Endometrium (tissue), 2 donors: ENCODE measurements at regions not wholly inside any gene's neighbourhood (a gene's known extent, or its start where the extent isn't known, plus 50 kb on each side); places are given as distances from the start of the nearest gene placed in this dataset.

Experiments
- FAIRE-seq: peaks from 2 replicates; lab custom pipeline; 2012; peaks lifted over from hg19 to GRCh38; lab: Jason Lieb, UNC
- donor health status: control.
- donor health status: control.

DNA sequence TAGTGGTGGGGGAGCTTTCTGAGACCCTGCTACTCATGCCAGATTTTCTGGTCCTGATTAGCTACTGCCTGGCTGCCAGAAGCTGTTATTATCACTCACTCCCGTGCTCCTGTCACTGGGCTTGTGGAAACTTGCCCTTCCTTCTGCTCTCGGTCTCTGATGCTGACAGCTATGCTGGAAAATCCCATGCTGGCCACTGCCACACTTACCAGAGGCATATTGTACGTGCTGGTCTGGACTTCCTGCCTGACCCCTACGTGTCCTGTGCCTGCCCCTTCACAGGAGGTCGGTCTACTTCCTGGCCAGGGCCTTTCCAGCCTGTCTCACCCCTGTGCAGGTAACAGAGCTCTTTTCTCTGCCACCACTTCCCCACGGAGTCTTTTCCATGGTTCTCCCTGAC, 149.4 kb upstream of the PLEKHG7 start:
- FAIRE-seq, result no peak

- no peak for FAIRE-seq
Observed at GRCh38 chr12:92552412-92553108, 150.2 kb upstream of the PLEKHG7 start.

DNA sequence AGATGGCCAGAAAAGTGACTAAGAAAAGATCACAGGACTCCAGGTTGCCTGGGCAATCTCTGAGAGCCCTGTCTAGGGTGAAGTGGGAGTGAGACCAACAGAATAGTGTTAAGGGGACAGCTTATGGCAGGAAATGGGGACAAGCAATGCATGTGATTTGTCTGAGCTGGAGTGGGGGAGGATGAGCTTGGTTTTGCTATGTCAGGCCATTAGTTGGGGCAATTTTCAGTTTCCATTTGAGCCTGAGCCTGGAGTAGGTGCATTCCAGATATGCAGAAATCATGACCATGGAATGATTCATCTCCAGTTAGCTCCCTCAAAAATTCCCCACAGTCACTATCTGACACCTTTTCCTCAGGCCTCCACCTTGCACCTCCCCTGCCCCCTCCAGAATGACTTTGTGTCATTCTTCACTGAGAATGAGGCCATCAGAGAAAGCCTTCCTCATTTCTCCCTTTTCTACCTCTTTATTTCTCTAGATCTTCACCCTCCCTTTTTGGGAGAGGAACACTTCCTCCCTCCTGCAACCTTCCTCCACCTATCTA, 150.9 kb upstream of the PLEKHG7 start:
- FAIRE-seq, result no peak

DNA sequence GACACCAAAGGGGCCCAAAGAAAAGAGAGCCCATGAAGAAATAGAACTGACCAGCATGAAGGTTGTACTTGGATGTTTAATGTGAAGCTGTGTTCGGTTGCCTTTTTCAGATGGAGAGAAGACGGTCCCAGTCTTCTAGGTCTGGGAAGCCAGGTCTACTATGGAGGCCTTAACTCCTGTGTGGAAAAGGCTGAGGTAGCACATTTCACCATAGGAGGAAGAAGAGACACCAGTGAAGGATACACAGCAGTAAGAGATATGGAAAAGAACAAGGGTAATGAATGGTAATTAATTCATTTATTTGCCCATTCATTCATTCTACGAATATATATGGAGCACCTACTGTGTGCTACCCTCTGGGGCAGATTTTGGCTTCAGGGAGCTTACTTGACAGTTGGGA, 151.6 kb upstream of the PLEKHG7 start:
- no peak for FAIRE-seq

DNA sequence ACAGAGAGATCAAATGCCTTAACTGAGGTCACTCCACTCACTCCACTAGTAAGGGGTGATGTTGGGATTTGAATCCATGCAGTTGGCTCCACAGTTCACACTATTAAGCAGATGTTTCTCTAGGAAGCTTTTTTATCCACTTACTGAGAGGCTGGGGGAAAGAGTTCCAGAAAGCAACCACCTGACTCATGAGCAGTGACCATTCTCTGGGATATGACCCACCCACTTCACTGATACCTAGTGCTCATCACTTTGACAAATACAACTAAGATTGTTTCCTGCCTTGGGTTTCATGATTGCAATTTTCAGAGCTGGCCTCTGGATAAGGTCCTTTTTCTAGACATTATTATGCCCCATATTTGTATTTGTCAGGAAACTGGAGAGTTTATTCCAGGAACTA, 152.1 kb upstream of the PLEKHG7 start:
- FAIRE-seq, result no peak

GRCh38 chr12:92550254-92550653, 152.5 kb upstream of the PLEKHG7 start:
- no peak for FAIRE-seq

DNA sequence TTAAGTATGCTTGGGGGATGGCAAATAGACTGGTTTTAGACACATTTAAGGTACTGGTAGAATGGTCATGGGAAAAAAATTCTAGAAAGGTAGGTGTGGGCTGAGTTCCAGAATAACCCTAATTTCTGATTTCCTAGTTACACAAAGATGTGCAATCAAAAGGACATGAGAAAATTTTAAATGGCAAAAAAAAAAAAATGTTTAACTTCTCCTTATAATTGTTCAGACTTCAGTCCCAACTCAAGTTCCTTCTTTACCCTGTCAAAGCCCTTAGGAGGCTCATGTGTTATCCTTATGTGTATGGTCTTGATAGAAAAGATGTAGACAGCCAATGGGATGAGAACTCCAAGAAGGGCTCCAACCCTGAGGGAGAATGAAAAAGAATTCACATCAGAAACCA, 153.3 kb upstream of the PLEKHG7 start:
- no peak for FAIRE-seq

DNA sequence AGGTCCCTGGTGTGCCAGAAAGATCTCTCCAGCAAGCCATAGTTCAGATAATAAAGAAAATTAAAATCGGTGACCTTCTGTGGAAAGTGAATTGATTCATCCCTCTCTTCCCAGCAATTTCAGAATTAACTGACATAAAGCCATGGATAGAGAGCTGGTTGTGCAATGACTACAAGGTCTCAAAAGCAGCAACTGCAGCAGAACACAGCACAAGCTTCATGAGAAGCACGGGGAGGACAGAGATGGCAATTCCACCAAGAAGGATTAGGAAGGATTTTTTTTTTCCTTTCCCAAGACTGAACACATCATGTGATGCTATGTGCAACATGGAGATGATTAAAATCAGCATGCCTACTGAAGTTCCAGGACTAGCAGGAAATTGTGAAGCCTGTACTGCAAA, 154.9 kb upstream of the PLEKHG7 start:
- no peak for FAIRE-seq

DNA sequence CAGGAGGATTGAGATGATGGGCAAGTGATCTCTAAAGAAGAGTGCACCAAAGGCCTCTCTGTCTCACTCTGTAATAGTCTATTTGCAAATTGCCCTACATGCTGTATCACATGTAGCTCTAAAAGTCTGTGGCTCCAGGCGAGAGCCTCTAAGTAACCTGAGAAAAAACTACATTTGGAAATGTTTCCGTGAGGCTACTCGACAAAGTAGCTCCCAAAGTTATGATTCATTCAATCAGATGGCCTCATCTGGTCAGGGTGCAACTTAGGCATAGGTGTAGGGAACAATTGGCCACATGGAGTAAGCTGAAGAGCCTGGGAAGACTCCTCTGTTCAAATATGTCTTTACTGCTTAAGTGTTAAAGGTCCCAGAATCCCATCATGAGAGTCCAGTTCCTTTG, 155.4 kb upstream of the PLEKHG7 start:
- FAIRE-seq, result no peak

GRCh38 chr12:92546635-92547348, 156.0 kb upstream of the PLEKHG7 start:
- no peak for FAIRE-seq

DNA sequence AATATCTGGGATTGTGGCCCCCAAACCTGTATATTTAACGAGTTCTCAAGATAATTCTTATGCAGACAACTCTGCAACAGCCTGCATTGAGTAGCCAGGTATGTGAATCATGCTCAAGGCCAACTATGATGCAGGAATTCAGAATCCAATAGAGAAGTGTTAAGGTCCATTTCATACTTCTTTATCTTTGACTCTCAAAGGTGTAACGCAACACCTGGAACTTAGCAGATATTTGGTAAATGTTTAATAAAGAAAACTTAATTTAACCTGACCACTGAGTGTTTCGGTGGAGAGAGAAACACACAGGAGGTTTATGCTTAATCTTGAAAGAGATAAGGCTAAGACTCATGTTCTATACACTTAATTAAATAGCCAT, 156.5 kb upstream of the PLEKHG7 start:
- no peak for FAIRE-seq

DNA sequence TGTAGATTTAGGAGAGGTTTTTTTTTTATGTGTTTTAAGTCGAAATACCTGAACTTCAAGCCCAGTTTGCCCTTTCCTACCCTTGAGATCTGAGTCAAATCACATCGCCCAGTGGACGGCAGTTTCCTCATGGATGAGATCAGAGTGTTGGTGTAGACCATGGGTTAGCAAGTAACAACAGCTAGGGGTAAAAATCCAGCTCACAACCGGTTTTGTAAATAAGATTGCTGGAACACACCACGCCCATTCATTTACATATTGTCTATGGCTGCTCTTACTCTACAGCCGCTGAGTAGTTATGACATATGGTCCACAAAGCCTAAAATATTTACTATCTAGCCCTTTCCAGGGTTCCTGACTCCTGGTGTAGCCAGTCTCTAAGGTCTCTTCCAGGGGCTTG, 158.5 kb upstream of the PLEKHG7 start:
- no peak for FAIRE-seq

DNA sequence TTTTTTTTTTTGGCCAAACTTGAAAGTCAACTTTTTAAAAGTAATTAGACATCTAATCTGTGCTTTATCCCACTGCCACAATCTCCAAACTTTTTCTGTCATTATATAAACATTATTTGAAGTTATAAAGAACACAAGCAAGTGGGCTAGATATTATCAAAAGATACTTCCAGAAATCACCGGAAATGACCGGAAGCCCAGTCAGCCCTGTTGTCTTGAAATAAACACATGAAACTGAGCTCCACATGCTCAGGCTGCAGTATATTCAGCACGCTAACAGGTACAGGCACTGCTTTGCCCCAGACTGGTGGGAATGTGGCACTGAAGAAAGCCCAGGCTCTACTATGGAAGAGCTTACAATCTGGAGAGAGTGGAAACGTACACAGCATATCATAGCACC, 158.9 kb upstream of the PLEKHG7 start:
- FAIRE-seq, result no peak

DNA sequence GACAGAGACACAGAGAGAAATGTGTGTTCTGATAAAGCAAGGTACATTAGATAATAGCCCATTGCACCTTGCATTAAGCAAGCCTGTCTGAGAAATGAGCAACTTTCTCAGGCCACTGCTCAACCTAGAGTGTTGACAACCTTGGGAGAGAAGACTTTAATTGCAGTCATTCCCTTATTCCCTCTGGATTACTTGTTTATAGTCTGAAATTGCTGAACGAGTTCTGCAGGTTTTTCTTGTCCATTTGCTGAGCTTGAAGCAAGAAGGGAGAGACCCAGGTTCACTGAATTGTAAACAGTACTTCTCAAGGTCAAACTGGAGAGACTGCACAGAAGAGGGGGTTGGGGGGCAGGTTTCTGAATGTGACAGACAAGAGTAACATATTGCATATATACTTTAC, 159.4 kb upstream of the PLEKHG7 start:
- FAIRE-seq, result no peak

DNA sequence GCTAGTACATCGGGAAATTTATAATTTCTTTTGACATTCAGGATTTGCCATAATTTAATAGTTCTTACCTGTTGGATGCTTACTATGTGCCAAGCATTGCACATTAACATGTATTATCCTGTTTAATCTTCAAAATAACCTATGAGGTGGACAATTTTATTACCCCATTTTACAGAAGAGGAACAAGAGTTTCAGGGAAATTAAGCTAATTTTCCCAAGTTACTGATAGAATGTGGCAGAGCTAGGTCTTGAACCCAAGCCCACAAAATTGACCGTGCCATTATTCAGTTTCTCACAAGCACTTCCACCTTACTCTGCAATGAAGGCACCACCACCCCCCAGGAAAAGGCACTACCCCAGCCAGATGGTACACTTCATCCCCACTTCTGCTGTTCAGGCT, 161.1 kb upstream of the PLEKHG7 start:
- no peak for FAIRE-seq

DNA sequence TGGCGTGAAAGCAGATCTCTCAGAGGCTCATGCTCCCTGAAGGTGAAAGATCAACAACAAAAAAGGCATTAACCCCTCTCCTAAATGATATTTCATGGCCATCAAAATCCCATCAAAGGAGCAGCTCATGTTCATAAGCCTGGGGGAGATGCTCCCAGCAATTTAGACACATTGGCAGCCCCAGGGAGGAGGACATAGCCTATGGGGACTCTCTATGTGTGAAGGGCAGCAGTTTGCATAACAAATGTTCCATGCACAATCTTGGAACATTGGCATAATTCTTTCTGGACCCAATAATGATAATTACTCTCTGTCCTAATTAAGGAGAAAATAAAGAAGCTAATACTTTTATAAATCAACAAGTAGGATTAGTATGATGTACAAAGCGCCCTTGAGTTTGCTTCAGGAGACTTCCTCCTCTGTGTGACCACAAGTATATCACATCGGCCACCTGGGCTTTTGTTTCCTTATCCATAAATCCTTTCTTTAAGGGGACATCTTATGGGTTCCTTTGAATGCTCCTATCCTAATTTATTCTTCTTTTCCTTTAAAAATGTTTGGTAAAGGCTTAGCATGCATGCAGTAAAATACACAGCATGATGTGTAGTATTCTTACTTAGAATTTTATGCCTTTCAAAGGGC, 161.9 kb upstream of the PLEKHG7 start:
- no peak for FAIRE-seq

DNA sequence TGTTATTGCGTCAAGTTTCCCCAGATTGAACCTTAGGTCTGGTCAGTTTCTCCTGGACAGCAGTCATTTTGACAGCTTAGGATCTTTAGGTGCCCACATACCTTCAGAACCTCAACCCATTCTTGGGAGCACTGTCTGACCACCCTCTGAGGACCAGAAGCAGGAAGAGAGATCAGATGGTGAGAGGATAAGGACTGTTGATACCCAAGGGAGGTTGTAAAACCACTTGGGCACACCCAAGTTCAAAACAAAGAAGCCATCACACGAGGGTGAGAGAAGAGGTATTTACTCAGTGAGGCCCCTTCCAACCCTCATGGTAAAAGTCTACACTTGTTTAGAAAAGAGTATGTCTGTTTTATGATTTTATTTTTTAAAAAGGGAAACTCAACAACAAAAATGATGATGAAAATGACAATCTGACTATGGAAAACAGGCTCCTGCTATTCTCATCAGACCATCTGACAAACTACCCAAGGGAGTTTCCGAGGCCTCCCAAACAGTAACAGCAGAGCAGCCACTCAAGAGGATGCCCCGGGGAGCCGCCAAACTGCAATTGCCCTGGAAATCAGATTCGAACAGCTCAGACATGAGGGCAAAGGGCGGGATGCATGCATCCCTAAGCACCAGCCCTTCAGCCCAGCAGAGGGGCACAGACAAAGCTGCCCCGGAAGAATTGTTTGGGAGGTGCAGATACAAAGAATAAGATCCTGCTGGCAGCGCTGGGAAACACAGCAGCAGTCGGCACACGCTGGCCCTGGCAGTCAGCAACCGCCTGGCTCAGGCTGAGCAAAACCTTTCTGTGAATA, 162.6 kb upstream of the PLEKHG7 start:
- FAIRE-seq, result no peak

GRCh38 chr12:92539110-92539749, 163.6 kb upstream of the PLEKHG7 start:
- no peak for FAIRE-seq

DNA sequence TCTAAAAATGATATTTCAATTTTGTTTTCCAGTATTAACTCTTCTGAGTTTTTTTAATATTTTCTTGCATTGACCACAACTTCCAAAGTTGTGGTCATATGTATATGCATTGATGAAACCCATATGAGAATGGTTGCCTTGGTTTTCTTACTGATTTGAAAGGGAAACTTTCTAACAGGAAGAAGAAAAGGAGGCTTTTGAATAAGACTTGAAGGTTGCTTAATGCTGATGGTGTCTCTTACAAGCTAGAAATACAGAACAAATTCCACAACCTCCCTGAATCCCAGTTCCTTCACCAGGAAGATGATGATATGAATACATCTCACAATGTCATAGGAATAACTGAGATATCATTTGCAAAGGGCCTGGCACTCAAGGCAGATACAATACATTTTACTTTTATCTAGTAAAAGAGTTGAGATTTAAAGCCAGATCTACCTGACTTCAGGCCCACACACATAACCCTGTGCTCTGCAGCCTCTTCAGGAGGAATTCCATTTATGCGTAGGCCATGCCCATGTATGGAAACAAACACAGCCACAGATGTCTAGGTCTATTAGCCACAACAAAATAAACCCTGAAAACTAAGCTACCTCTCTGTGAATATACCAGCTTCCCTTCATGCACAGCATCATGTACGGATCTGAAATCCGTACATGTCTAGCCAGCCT, 165.4 kb upstream of the PLEKHG7 start:
- no peak for FAIRE-seq

- FAIRE-seq, result no peak
Observed at GRCh38 chr12:92535961-92536360, 166.8 kb upstream of the PLEKHG7 start.

GRCh38 chr12:92533280-92533890, 169.4 kb upstream of the PLEKHG7 start:
- FAIRE-seq, result peak; percentile 96
